ENCODE measurements at regions not wholly inside any gene's neighbourhood (a gene's known extent, or its start where the extent isn't known, plus 50 kb on each side); places are given as distances from the start of the nearest gene placed in this dataset.

DNA sequence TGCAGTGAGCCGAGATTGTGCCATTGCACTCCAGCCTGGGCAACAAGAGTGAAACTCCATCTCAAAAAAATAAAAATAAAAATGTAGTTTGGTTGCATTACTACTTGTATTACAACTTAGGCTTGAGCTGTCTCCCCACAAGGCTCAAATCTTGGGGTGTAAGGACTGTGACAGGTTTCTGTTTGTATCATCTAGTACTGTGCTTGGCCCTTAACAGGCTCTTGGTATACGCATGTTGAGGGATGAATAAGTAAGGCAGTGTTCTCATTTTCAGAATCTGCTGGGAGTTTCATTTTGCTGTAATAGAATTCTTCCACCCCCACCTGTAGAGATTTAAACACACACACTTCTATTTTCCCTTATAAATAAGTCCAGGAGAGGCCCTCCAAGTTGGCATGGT is 289.4 kb upstream of the EEF2KMT start:
- no peak for DNase-seq (ENCODE audit: low read depth)
- no peak overlapping the region for H3K4me3 ChIP-seq (ENCODE audit: low read length)
- TF ChIP-seq, protein P1, sequence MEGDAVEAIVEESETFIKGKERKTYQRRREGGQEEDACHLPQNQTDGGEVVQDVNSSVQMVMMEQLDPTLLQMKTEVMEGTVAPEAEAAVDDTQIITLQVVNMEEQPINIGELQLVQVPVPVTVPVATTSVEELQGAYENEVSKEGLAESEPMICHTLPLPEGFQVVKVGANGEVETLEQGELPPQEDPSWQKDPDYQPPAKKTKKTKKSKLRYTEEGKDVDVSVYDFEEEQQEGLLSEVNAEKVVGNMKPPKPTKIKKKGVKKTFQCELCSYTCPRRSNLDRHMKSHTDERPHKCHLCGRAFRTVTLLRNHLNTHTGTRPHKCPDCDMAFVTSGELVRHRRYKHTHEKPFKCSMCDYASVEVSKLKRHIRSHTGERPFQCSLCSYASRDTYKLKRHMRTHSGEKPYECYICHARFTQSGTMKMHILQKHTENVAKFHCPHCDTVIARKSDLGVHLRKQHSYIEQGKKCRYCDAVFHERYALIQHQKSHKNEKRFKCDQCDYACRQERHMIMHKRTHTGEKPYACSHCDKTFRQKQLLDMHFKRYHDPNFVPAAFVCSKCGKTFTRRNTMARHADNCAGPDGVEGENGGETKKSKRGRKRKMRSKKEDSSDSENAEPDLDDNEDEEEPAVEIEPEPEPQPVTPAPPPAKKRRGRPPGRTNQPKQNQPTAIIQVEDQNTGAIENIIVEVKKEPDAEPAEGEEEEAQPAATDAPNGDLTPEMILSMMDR (IDR thresholded peaks at IDR 0.05; ENCODE audit: insufficient read depth, low read depth, low read length, missing control alignments), result no peak

DNA sequence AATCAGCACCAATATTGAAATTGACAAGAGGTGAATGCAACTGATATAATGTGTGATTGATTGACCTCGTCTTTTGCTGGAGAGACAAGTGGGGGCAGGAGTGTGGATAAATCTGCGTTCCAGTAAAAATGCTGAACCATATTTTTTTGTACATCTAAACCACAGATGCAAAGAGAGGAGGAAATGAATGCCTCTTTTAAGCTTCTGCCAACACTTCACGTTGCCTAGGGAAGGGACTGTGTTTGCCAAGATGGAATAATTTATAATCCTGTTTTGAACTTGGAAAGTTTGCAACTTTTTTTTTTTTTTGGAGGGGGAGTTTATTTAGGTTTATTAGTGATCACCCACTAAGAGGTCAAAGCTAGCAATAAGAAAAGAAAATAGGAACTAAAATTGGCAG is 288.2 kb upstream of the EEF2KMT start:
- DNase-seq (ENCODE audit: low read depth), result no peak
- H3K4me3 ChIP-seq (ENCODE audit: low read length), result no peak overlapping the region
- TF ChIP-seq, protein P1 (IDR thresholded peaks at IDR 0.05; ENCODE audit: insufficient read depth, low read depth, low read length, missing control alignments), result no peak

DNA sequence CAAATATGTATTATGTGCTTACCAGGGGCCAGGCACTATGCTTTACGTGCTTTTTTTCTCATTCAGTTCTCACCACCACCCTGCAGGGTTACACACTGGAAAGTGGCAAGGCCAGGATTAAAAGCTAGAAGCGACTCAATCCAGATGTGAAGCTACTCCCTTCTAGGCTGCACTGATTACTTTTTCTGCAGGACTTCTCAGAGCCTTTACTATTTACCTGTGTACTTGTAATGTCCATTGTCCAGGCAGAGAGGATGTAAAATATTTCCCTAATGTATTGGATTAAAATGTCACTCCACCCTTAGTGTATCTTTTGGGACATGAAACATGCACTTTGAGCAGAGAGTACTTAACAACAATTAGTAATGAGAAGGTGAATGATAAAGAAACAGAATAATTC is 287.5 kb upstream of the EEF2KMT start:
- DNase-seq (ENCODE audit: low read depth), result no peak
- H3K4me3 ChIP-seq (ENCODE audit: low read length), result no peak overlapping the region
- TF ChIP-seq, protein P1 (IDR thresholded peaks at IDR 0.05; ENCODE audit: insufficient read depth, low read depth, low read length, missing control alignments), result no peak

DNA sequence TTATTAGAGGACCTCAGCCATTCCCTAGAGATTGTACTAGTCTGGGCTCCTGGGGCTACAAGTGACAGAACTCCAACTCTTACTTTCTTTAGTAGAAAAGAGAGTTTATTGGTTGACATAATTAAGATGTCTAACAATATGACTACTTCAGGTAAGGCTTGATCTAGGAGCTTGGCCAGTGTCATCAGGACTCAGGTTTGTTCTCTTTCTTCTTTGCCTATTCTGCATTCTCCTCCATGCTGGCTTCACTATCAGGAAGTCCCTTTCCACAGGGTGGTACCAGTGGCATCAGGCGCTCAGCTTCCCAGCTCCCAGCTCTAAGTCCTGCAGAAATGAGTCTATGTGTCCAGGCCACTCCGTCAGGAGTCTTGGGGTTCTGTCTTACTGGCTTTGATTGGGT is 286.1 kb upstream of the EEF2KMT start:
- TF ChIP-seq, protein P1 (IDR thresholded peaks at IDR 0.05; ENCODE audit: insufficient read depth, low read depth, low read length, missing control alignments), result no peak
- no peak for DNase-seq (ENCODE audit: low read depth)
- H3K4me3 ChIP-seq (ENCODE audit: low read length), result no peak overlapping the region

DNA sequence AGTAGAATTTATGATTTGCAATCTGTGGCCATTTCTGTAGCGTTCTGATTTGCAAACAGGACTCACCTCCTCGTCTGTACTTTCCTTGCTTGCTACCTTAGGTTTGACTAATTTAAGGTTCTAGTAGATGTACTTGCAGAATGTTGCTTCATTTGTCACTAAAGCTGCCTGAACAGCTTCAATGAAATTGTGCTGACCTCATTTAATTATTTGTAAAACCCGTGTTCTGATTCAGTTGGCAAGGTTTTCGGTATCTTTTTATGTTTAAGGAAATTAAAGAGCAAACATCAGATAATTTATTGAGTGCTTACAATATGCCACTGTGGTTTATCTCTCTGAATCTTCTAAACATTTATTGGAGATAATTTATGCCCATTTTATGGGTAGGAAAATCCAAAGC is 284.9 kb upstream of the EEF2KMT start:
- TF ChIP-seq, protein P1 (IDR thresholded peaks at IDR 0.05; ENCODE audit: insufficient read depth, low read depth, low read length, missing control alignments), result no peak
- H3K4me3 ChIP-seq (ENCODE audit: low read length), result no peak overlapping the region
- DNase-seq (ENCODE audit: low read depth), result no peak

DNA sequence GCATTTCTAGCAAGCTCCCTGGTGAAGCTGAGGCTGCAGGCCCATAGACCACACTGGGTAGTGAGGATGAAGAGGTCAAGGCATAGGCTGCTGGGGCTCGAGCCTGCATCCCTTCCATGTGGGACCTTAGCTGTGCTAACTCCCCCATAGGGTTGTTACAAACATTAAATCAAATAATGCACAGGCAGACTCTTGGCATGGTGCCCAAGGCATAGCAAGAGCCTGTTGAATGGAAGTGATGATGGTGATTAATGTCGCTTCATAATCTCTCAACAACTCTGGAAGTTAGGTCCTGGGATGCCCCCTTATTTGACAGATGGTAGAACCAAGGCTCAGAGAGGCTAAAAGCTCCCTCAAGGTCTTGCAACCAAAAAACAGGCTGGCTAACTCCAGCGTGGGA is 283.9 kb upstream of the EEF2KMT start:
- TF ChIP-seq, protein P1 (IDR thresholded peaks at IDR 0.05; ENCODE audit: insufficient read depth, low read depth, low read length, missing control alignments), result no peak
- DNase-seq (ENCODE audit: low read depth), result no peak
- H3K4me3 ChIP-seq (ENCODE audit: low read length), result no peak overlapping the region

DNA sequence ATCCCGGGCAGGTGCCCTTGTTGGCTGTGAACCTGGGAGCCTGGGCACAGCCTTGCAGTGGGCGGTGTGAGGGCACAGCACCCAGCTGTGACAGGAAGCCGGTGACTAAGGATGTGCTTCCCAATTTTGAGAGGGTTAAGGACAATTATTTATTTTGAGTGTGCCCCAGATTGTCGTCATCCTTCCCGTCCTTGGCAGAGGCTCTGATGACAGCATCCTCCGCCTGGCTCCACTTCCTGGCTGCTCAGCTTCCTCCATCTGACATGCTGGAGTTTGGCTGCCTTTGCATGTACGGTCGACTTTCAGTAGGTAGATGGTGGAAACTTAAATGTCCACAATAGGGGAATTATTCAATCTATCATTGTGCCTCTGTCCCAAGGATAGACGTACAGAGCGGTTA is 282.4 kb upstream of the EEF2KMT start:
- TF ChIP-seq, protein P1 (IDR thresholded peaks at IDR 0.05; ENCODE audit: insufficient read depth, low read depth, low read length, missing control alignments), result no peak

More for the DNA sequence above, 282.4 kb upstream of the EEF2KMT start:
- H3K4me3 ChIP-seq (ENCODE audit: low read length), result no peak overlapping the region
- DNase-seq (ENCODE audit: low read depth), result no peak

Data from epithelial cell of esophagus (primary cell).